HEK293 (cell line): ENCODE measurements at regions not wholly inside any gene's neighbourhood (a gene's known extent, or its start where the extent isn't known, plus 50 kb on each side); places are given as distances from the start of the nearest gene placed in this dataset.

Experiments used
- CTCF ChIP-seq: fragments of 450-650 bp; formaldehyde crosslinking; IDR thresholded peaks from 2 replicates; pipeline ENCODE4 v1.5.1; 2016; ENCODE audit warnings: missing biosample characterization, missing genetic modification characterization
- KLF1 ChIP-seq: fragments of 450-650 bp; formaldehyde crosslinking; IDR thresholded peaks from 2 replicates; pipeline ENCODE4 v1.5.1; 2016; ENCODE audit warnings: missing biosample characterization, missing genetic modification characterization
- SETDB1 ChIP-seq: IDR thresholded peaks from one replicate; pipeline ENCODE4 v1.6.1; 2017; ENCODE audit warnings: mild to moderate bottlenecking, low read length, moderate library complexity, mixed read lengths; ENCODE audit not compliant: insufficient read length
- ZBTB21 ChIP-seq: fragments of 450-650 bp; formaldehyde crosslinking; IDR thresholded peaks from 2 replicates; pipeline ENCODE4 v1.5.1; 2017; ENCODE audit warnings: missing biosample characterization, missing genetic modification characterization
- ZBTB44 ChIP-seq: fragments of 450-650 bp; IDR thresholded peaks from 2 replicates; pipeline ENCODE4 v1.5.1; 2018; ENCODE audit warnings: missing biosample characterization, mild to moderate bottlenecking, missing genetic modification characterization
- ZNF449 ChIP-seq: fragments of 450-650 bp; formaldehyde crosslinking; IDR thresholded peaks from 2 replicates; pipeline ENCODE4 v1.5.1; 2017; ENCODE audit warnings: missing biosample characterization, mild to moderate bottlenecking, missing genetic modification characterization, moderate library complexity

GRCh38 chr4:66571145-66571695 lies 900.9 kb upstream of the EPHA5 start:
- TF ChIP-seq ZBTB21 (tag by site-specific recombination) (no peak), CTCF (tag by site-specific recombination) (no peak), KLF1 (tag by site-specific recombination) (no peak), SETDB1 (no peak), ZNF449 (tag by site-specific recombination) (no peak), ZBTB44 (no peak)
